ENCODE measurements at regions not wholly inside any gene's neighbourhood (a gene's known extent, or its start where the extent isn't known, plus 50 kb on each side); places are given as distances from the start of the nearest gene placed in this dataset.

- no peak for TF ChIP-seq CTCF (IDR thresholded peaks at IDR 0.05; ENCODE audit: insufficient read depth, low read length, missing control alignments)
- H3K4me3 ChIP-seq (ENCODE audit: low read depth, low read length) = no peak overlapping the region
- POLR2A ChIA-PET = interaction anchor here (0.6 kb wide), 1 partner anchor 9 kb away, joined by 4 read pairs; no protein-coding TSS in a partner anchor
- no peak for DNase-seq (ENCODE audit: low read depth, low spot score)
- CTCF ChIA-PET = no interaction called here
Measured at GRCh38 chr1:239558559-239558958, 172.2 kb downstream of the CHRM3 start.

DNA sequence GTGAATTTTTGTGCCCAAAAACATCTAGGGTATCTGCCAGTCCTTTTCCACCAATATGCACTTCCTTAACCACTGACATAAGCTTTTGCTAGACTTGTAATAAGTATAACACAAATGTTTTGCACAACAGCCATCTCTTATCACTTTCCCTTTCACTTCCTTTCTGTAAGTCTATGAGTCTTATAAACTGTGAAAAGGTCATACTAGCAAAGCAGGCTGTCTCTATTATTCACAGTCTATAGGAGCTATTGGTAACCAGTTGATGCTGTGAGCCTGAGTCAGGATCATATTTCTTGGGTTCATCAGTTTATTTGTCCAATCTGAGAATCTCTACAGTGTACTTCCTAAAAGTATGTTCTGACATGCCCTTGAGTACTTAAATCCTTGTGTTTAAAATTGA, 172.6 kb downstream of the CHRM3 start:
- no peak for TF ChIP-seq CTCF (IDR thresholded peaks at IDR 0.05; ENCODE audit: insufficient read depth, low read length, missing control alignments)
- ChIA-PET CTCF (no interaction called here), POLR2A (no interaction called here)
- H3K4me3 ChIP-seq (ENCODE audit: low read depth, low read length) = no peak overlapping the region
- no peak for DNase-seq (ENCODE audit: low read depth, low spot score)

- TF ChIP-seq CTCF (IDR thresholded peaks at IDR 0.05; ENCODE audit: insufficient read depth, low read length, missing control alignments) = no peak
- POLR2A ChIA-PET = no interaction called here
- CTCF ChIA-PET = no interaction called here
- H3K4me3 ChIP-seq (ENCODE audit: low read depth, low read length) = no peak overlapping the region
- no peak for DNase-seq (ENCODE audit: low read depth, low spot score)
Measured at GRCh38 chr1:239560921-239561320, 174.6 kb downstream of the CHRM3 start.

GRCh38 chr1:239562095-239562494, 175.7 kb downstream of the CHRM3 start:
- no peak overlapping the region for H3K4me3 ChIP-seq (ENCODE audit: low read depth, low read length)
- ChIA-PET POLR2A (no interaction called here), CTCF (no interaction called here)
- DNase-seq (ENCODE audit: low read depth, low spot score) = no peak
- TF ChIP-seq CTCF (IDR thresholded peaks at IDR 0.05; ENCODE audit: insufficient read depth, low read length, missing control alignments) = no peak

GRCh38 chr1:239563681-239564080, 177.3 kb downstream of the CHRM3 start:
- DNase-seq (ENCODE audit: low read depth, low spot score) = no peak
- ChIA-PET POLR2A (no interaction called here), CTCF (no interaction called here)
- no peak for TF ChIP-seq CTCF (IDR thresholded peaks at IDR 0.05; ENCODE audit: insufficient read depth, low read length, missing control alignments)
- no peak overlapping the region for H3K4me3 ChIP-seq (ENCODE audit: low read depth, low read length)

DNA sequence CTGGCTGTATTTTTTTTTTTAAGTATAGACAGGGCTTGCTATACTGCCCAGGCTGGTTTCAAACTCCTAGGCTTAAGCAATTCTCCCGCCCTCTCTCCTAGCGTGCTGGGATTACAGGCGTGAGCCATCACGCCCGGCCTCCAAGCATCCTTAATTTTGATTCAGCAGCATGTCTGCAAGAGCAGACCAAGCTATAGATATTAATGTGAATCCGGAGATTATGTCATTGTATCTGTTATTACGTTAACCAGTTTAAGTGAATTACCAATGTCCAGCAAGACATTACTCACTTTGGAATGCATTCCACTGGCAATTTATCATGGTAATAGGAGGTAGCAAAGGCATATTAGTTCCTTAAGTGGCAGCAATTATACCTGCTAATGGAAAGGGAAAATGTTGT, 179.7 kb downstream of the CHRM3 start:
- ChIA-PET POLR2A (no interaction called here), CTCF (no interaction called here)
- H3K4me3 ChIP-seq (ENCODE audit: low read depth, low read length) = no peak overlapping the region
- no peak for TF ChIP-seq CTCF (IDR thresholded peaks at IDR 0.05; ENCODE audit: insufficient read depth, low read length, missing control alignments)
- DNase-seq (ENCODE audit: low read depth, low spot score) = no peak
